HG03196 (cell line): ENCODE measurements at regions not wholly inside any gene's neighbourhood (a gene's known extent, or its start where the extent isn't known, plus 50 kb on each side); places are given as distances from the start of the nearest gene placed in this dataset.

ENCODE experiments used
- ATAC-seq: cut with Tn5 transposase; IDR thresholded peaks from one replicate; pipeline ENCODE4 v1.9.1; 2021; ENCODE audit not compliant: unreplicated experiment

DNA sequence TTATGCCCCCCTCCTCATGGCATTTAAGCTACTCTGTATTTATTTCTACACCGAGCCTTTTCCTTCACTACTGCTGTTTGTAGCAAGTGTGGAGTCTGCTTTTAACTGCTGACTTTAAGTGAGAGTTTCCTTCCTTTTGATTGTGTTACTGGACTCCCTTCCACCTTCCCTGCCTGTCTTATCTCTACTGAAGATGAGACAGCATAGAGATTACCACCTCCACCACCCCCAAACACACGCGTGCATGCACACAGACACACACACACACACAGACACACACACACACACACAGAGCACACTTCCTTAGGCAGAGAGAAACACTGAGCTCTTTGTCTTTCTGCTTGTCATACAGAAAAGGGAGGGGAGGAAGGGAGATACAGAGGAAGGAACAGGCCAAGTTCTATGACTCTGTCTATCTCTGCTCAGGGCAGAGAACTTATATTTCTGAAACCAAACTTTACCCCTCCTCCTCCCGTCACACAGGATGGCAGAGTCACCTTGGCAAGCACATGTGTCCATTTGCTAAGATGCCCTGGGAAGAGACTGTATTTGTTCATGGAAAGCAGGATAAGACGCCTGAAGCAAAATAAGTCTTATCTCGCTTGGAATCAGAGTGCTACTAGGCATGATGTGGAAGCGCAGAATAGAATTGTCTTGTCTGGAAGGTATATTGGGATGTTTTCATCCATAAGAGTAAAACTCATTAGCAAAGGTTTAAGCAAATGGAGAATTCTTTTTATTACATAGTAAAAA, 81.8 kb upstream of the CAV2 start:
- no peak for ATAC-seq

DNA sequence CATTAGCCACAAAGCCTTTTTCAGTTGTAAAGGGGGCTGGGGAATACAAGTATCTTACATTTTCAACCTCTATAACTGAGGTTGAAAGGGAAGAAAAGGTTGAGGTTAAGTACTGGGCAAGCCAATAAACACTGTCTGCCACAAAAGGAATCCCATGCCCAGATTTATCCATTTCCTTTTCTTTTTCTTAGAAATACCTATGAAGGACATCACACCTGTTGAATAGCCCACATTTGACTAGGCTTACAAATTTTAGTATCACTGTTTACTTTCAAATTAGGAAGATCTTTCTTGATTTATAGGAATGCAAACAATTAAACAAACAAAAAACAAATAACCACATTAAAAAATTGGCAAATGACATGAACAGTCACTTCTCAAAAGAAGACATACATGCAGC, 81.0 kb upstream of the CAV2 start:
- no peak for ATAC-seq

- ATAC-seq, result no peak
Observed at GRCh38 chr7:116420003-116420402, 79.5 kb upstream of the CAV2 start.

- ATAC-seq, result no peak
Observed at GRCh38 chr7:116421298-116421697, 78.2 kb upstream of the CAV2 start.

DNA sequence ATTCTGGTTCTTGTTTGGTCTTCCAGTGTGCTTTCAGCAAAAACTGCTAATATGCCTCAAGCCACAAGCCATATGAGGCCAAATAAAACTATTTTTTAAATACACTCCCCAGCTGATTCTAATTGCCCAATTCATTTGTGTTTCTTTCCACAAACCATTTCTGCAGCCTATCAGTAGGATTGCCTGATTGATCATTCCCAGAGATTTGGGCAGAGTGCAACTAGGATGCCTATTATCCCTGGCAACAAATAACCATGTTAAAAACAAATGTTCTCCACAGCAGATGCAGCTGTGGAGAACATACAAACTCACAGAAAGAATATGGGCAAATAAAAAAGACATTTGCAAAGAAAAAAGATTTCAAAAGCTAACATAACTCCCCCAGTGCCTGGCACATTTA, 76.9 kb upstream of the CAV2 start:
- no peak for ATAC-seq

DNA sequence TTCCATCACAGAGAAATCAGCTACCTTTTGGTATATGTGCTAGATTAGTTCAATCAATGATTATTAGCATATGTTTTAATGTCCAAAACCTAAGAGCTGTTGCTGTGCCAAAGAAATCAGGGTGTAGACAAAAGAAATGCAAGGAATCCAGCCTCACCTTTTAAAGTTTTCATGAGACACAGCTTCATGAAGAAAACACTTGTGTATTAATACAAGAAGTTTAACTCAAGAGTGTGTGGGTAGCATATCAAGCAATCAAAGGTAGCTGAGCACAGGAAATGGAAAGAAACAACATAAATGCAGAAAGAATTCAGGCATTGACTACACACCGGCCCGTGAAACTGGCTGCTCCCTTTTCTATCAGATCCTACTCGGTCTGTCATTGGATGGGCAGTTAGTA, 76.0 kb upstream of the CAV2 start:
- no peak for ATAC-seq

- no peak for ATAC-seq
Observed at GRCh38 chr7:116425647-116426209, 73.8 kb upstream of the CAV2 start.

- no peak for ATAC-seq
Observed at GRCh38 chr7:116426428-116427156, 72.9 kb upstream of the CAV2 start.

DNA sequence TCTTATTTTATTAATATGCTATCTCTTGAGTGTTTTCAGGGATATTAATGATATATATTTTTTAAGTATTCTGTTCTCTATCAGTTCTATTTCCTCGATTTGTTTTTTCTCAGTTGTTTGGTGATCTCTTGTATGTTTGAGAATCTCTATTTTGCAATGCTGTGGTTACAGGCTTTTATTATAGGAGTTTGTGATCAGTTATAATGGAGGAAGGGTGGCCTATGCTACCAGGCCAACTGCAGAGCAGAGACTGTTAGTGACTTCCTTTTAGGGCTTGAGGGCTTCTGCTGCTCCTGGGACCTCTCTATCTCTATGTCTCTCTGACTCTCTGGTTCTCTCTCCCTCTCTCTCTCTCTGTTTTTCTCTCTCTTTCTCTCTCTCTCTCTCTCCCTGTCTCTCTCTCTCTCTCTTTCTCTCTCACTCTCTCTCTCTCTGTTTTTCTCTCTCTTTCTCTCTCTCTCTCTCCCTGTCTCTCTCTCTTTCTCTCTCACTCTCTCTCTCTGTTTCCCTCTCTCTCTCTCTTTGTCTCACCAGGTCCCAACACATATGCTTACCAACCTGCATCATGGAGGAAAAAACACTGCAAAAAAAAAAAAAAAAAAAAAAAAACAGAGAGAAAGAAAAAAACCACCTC, 69.4 kb upstream of the CAV2 start:
- no peak for ATAC-seq

DNA sequence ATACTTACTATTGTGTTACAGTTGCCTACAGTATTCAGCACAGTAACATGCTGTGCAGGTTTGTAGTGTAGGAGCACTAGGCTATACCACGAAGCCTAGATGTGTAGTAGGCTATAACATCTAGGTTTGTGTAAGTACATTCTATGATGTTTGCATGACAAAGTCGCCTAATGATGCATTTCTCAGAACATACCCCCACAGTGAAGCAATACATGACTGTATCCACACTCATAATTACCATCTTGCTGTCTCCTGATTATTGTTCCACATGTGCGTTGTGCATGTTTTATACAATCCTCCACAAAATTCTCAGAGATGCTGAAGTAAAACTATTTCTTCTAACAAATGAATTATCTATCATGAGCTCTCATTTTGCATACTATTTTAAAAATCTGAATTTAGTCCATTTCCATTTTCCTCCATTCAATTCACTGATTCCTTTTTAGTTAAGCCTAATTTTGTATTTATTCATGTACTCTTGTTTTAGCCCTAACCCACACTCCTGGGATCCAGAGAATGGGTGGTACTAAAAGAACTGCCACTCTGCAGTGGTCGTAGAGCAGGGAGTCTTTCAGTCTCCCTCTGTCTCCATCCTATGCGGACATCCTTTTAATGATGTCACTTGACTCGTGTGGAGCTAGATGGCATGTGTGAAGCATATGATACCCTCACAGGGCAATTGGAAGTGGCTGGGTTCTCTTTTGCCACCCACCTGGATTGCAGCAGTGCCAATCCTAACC, 67.6 kb upstream of the CAV2 start:
- no peak for ATAC-seq

DNA sequence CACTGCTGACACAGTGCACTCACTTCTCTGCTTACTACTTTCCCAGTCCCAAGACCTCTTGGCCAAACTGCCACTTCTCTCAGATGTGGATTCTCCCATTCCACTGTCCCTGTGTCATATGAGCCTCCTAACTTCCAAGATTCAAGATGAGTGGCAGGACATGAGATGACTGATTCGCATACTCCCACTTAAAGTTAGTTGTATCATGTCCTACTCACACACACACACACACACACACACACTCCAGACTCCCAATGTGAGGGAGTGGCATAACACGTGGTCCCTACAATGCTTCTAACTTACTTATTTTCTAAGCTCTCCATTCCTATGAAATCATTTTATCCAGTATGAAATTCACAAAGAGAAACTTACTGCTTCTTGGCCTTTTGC, 67.0 kb upstream of the CAV2 start:
- no peak for ATAC-seq

DNA sequence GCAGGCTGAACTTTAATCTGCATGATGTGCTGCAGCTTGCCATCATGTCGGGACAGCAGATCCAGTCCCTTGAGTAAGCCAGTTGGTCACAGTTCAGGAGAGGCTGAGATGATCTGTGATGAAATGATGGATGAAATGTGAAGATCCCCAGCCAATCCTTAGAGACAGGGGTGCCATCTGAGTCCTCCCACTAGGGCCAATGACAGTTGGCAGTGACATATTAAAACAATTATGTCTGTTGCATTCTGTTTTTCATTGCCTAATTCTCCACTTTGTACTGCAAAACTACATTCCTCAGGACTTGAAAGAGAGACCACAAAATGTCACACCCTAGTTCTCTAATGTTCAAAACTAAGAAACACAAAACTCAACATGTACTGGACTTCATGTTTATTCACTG, 66.3 kb upstream of the CAV2 start:
- ATAC-seq, result no peak

DNA sequence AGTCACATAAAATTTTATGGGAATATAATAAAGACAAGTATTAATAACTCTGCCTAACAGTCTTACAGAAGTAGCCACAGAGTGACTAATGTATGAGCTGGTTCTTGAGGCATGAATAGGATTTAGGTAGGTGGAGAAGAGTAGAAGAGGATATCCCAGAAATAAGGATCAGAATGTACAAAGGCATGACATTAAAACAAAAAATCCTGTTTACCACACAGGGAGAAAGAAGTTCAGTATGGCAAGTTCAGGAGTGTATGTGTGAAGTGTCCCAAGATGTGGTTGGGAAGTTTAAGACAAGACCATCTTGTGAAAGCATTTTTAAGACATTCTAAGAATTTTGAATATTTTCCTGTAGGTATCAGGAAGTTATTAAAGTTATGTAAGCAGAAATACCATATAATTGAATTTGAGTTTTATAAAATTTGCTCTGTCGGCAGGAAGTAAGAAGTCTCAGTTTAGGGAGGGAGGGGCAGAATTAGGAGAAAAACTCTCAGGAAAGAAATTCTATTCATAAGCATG, 64.7 kb upstream of the CAV2 start:
- ATAC-seq, result no peak

- no peak for ATAC-seq
Observed at GRCh38 chr7:116436305-116436826, 63.2 kb upstream of the CAV2 start.

DNA sequence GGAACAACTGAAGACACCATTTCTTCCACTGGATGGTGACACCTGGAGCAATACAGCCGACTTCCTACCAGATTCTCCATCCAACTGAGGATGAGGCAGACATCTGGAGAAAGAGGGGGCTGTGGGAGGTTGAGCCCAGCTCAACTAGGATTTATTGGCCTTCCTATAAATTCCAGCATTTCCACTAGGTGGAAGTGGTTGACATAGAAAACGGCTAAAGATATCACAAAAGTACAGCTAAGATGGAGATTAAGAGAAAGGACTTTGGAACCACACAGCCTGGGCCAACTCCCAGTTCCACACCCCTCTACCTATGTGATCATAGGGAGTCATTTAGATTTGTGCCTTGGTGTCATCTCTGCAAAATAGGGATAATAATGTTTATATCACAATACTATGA, 61.3 kb upstream of the CAV2 start:
- ATAC-seq, result no peak

DNA sequence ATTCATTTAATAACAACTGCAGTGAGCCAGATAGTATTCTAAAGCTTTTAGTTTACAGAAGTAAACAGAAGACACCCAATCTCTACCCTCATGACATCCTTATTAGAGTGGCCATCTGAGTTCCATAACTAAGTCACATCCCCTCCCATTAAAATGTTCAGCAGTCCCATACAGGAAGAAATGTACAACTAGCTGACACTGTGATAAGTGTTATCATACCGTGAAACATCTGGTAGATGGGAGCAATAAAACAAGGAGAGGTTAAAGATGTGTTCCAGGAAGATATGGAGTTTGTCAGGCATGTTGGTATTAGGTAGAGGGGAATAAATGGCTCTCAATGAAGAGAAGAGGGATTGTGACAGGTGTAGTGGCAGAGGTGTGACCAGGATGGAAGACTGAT, 60.5 kb upstream of the CAV2 start:
- no peak for ATAC-seq

GRCh38 chr7:116439841-116440549, 59.5 kb upstream of the CAV2 start:
- no peak for ATAC-seq

- no peak for ATAC-seq
Observed at GRCh38 chr7:116441534-116441933, 58.0 kb upstream of the CAV2 start.

- ATAC-seq, result no peak
Observed at GRCh38 chr7:116443101-116443523, 56.4 kb upstream of the CAV2 start.

DNA sequence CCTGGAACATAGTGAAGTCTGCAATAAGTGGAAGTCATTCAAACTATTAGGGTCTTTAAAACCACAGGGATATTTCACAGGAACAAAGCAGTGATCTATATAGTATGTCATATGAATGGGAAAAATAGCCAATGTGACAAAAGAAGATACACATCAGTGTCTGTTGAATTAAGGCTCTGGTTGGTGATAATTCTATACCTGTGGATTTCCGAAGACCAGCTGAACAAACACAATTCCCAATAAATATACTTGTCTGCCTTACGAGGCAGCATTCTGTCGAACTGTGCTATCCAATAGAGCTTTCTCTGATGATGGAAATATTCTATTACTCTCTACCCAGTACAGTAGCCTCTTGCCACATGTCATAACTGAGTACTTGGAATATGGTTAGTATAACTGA, 55.9 kb upstream of the CAV2 start:
- ATAC-seq, result no peak
